Neural progenitor cell (in vitro differentiated cells): ENCODE measurements at regions not wholly inside any gene's neighbourhood (a gene's known extent, or its start where the extent isn't known, plus 50 kb on each side); places are given as distances from the start of the nearest gene placed in this dataset.
"Not testable (repeated sequence)": the region's sequence is repeated elsewhere in the genome, so short reads cannot be mapped to it uniquely, and the experiment has no call there.

Source experiments
- DNase-seq: peaks from one replicate; pipeline ENCODE4 v3.0.0-alpha.2; 2016; ENCODE audit warnings: low spot score
- H2AFZ ChIP-seq: fragments of 200-600 bp; sonication (generic); replicated peaks from 2 replicates; pipeline ENCODE4 v1.6.1; 2016; ENCODE audit warnings: antibody characterized with exemption
- H3F3A ChIP-seq: fragments of 200-600 bp; sonication (generic); 2 replicates; pipeline ENCODE4 v1.6.1; 2016; ENCODE audit warnings: antibody characterized with exemption, low read depth
- H3K27ac ChIP-seq: fragments of 200-600 bp; sonication (generic); 2 replicates; pipeline ENCODE4 v1.5.1; 2016; ENCODE audit warnings: mild to moderate bottlenecking
- H3K27me3 ChIP-seq: fragments of 200-600 bp; sonication (generic); 2 replicates; pipeline ENCODE4 v1.6.1; 2016; ENCODE audit warnings: mild to moderate bottlenecking, moderate library complexity
- H3K36me3 ChIP-seq: fragments of 200-600 bp; sonication (generic); 2 replicates; pipeline ENCODE4 v1.5.1; 2016
- H3K4me1 ChIP-seq: fragments of 200-600 bp; sonication (generic); 2 replicates; pipeline ENCODE4 v1.6.1; 2016; ENCODE audit warnings: mixed run types
- H3K4me2 ChIP-seq: fragments of 200-600 bp; sonication (generic); 2 replicates; pipeline ENCODE4 v1.6.1; 2016
- H3K4me3 ChIP-seq: fragments of 200-600 bp; sonication (generic); 2 replicates; pipeline ENCODE4 v1.5.1; 2016
- H3K79me2 ChIP-seq: fragments of 200-600 bp; sonication (generic); 2 replicates; pipeline ENCODE4 v1.6.1; 2016; ENCODE audit warnings: low read depth
- H3K9ac ChIP-seq: fragments of 200-600 bp; sonication (generic); 2 replicates; pipeline ENCODE4 v1.6.1; 2016
- H3K9me3 ChIP-seq: fragments of 200-600 bp; sonication (generic); 2 replicates; pipeline ENCODE4 v1.5.1; 2016; ENCODE audit warnings: low read depth
- H4K20me1 ChIP-seq: fragments of 200-600 bp; sonication (generic); 2 replicates; pipeline ENCODE4 v1.6.1; 2016; ENCODE audit warnings: low read depth
- H3K27ac Mint-ChIP-seq: 3 replicates; pipeline ENCODE4 v1.8.0; 2021; ENCODE audit warnings: mixed read lengths
- H3K27me3 Mint-ChIP-seq: 2 replicates; pipeline ENCODE4 v1.8.0; 2022; ENCODE audit warnings: low read depth, mild to moderate bottlenecking, inconsistent platforms, moderate library complexity, mixed read lengths; ENCODE audit not compliant: insufficient read depth
- H3K36me3 Mint-ChIP-seq: 3 replicates; pipeline ENCODE4 v1.8.0; 2021; ENCODE audit warnings: mixed read lengths
- H3K4me1 Mint-ChIP-seq: 3 replicates; pipeline ENCODE4 v1.8.0; 2021; ENCODE audit warnings: mixed read lengths
- H3K4me3 Mint-ChIP-seq: 3 replicates; pipeline ENCODE4 v1.8.0; 2021; ENCODE audit warnings: mild to moderate bottlenecking, moderate library complexity, mixed read lengths
- H3K9me3 Mint-ChIP-seq: 3 replicates; pipeline ENCODE4 v1.8.0; 2020; ENCODE audit warnings: mixed read lengths
- CTCF ChIP-seq: fragments of 200-600 bp; sonication (generic); IDR thresholded peaks from 2 replicates; pipeline ENCODE4 v1.5.1; 2017; ENCODE audit warnings: antibody characterized with exemption, mild to moderate bottlenecking
- EZH2 ChIP-seq: fragments of 200-600 bp; sonication (generic); IDR thresholded peaks from 2 replicates; pipeline ENCODE4 v1.6.1; 2017; ENCODE audit warnings: antibody characterized with exemption, mild to moderate bottlenecking, moderate library complexity
- EZH2phosphoT487 ChIP-seq: fragments of 200-600 bp; sonication (generic); IDR thresholded peaks from 2 replicates; pipeline ENCODE4 v1.6.1; 2017; ENCODE audit warnings: antibody characterized with exemption

GRCh38 chr7:29684787-29685650 lies 121.3 kb upstream of the WIPF3 start:
- H3K27ac ChIP-seq, result peak overlapping the region; percentile 71
- H4K20me1 ChIP-seq, result peaks cover 2% of the 10 kb centered on the region
- peak overlapping the region; percentile 18 for H3K9ac ChIP-seq
- Mint-ChIP-seq H3K9me3 (no peaks in the 10 kb centered on the region), H3K27ac (no peak overlapping the region), H3K4me3 (peak overlapping the region; percentile 90), H3K4me1 (peaks cover 15% of the 10 kb centered on the region), H3K27me3 (no peaks in the 10 kb centered on the region), H3K36me3 (no peaks in the 10 kb centered on the region)
- peak; percentile 92 for DNase-seq
- H2AFZ ChIP-seq, result peak overlapping the region; percentile 80
- H3F3A ChIP-seq, result peaks cover 17% of the 10 kb centered on the region
- TF ChIP-seq CTCF (no peak), EZH2 (no peak), EZH2phosphoT487 (no peak)
- H3K4me2 ChIP-seq, result peak overlapping the region; percentile 80
- no peaks in the 10 kb centered on the region for H3K9me3 ChIP-seq
- H3K4me3 ChIP-seq, result peak overlapping the region; percentile 79
- peaks cover 5% of the 10 kb centered on the region for H3K4me1 ChIP-seq
- H3K36me3 ChIP-seq, result no peaks in the 10 kb centered on the region
- peaks cover 30% of the 10 kb centered on the region for H3K79me2 ChIP-seq
- H3K27me3 ChIP-seq, result no peaks in the 10 kb centered on the region

DNA sequence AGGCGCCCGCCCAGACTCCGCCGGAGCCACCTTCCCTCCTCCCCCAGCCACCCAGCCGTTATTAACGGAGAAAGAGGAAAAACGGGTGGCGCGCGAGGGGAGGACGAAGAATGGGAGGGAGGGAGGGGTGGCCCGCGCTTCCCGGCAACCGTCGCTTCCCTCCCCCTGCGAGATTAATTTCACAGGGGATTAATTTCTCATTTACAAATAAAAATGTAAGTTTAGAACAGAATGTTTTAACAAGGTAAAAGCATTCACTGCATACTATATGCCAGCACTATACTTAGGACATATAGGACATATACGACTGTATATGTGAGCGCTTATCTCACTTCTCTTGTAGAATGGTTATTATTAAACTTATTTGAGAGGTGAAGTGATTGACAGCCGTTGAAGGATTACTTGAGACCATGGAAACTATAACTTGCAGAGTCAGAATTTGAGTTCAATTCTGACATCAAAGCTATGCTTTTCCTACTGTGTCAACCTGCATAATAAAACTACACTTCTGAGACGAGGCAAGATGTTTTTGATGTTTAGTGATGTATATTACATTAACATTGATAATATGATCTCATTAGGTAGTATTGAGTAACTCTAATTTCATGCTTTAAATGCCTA lies 120.5 kb upstream of the WIPF3 start:
- peaks cover 28% of the 10 kb centered on the region for H3K79me2 ChIP-seq
- H3K36me3 Mint-ChIP-seq, H3K4me1 ChIP-seq, H3K27me3 Mint-ChIP-seq, H3K9ac ChIP-seq, H3K9me3 Mint-ChIP-seq, H3K9me3 ChIP-seq, H3K27me3 ChIP-seq, DNase-seq, H3K27ac Mint-ChIP-seq, H3K36me3 ChIP-seq, H4K20me1 ChIP-seq: not testable (repeated sequence)
- peaks cover 17% of the 10 kb centered on the region for H3F3A ChIP-seq
- peak overlapping the region; percentile 71 for H3K27ac ChIP-seq
- Mint-ChIP-seq H3K4me3 (peak overlapping the region; percentile 64), H3K4me1 (peaks cover 13% of the 10 kb centered on the region)
- peak overlapping the region; percentile 79 for H3K4me3 ChIP-seq
- H2AFZ ChIP-seq, result peak overlapping the region; percentile 80
- peak overlapping the region; percentile 80 for H3K4me2 ChIP-seq

- not testable (repeated sequence) for H3K9ac ChIP-seq, H3K4me3 ChIP-seq, H3K27me3 Mint-ChIP-seq, H3K27ac ChIP-seq, H2AFZ ChIP-seq, H4K20me1 ChIP-seq, H3K79me2 ChIP-seq, H3F3A ChIP-seq, H3K9me3 ChIP-seq, H3K27me3 ChIP-seq, H3K36me3 Mint-ChIP-seq, H3K9me3 Mint-ChIP-seq, H3K36me3 ChIP-seq, H3K4me2 ChIP-seq, H3K4me1 Mint-ChIP-seq, H3K27ac Mint-ChIP-seq, H3K4me1 ChIP-seq, H3K4me3 Mint-ChIP-seq, DNase-seq
Observed at GRCh38 chr7:29690510-29690909, 115.8 kb upstream of the WIPF3 start.

DNA sequence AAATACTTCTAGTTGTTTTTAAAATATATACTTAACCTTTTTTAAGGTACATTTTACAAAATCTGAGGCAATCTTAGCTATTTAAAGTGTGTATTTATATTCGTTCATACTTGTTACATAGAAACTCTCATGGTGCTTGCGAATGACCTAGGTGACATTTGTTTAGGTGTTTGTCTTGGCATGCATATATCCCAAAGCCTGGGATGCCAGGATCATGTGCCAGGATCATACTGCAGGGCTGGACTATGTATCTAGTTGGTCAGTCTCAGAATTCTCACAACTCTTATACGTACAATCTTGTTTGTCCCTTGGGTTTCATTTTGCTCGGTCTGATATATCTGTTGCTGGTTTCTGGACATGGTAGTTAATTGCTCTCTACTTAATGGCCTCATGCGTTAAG lies 109.9 kb upstream of the WIPF3 start:
- not testable (repeated sequence) for H3K27me3 Mint-ChIP-seq, H3F3A ChIP-seq, H3K4me3 ChIP-seq, H3K27ac Mint-ChIP-seq, H3K36me3 Mint-ChIP-seq, H3K4me2 ChIP-seq, H3K4me3 Mint-ChIP-seq, H3K27ac ChIP-seq, DNase-seq, H3K79me2 ChIP-seq, H3K4me1 Mint-ChIP-seq, H3K9ac ChIP-seq, H2AFZ ChIP-seq, H3K9me3 Mint-ChIP-seq, H3K4me1 ChIP-seq, H3K9me3 ChIP-seq, H3K36me3 ChIP-seq, H4K20me1 ChIP-seq, H3K27me3 ChIP-seq

DNA sequence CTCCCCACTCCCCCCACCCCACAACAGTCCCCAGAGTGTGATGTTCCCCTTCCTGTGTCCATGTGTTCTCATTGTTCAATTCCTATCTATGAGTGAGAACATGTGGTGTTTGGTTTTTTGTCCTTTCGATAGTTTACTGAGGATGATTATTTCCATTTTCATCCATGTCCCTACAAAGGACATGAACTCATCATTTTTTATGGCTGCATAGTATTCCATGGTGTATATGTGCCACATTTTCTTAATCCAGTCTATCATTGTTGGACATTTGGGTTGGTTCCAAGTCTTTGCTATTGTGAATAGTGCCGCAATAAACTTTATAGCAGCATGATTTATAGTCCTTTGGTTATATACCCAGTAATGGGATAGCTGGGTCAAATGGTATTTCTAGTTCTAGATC lies 106.6 kb upstream of the WIPF3 start:
- not testable (repeated sequence) for H2AFZ ChIP-seq, H3K27me3 ChIP-seq, H3F3A ChIP-seq, H3K9me3 ChIP-seq, H3K4me3 Mint-ChIP-seq, H3K9ac ChIP-seq, H3K36me3 Mint-ChIP-seq, H3K9me3 Mint-ChIP-seq, H3K4me2 ChIP-seq, H3K79me2 ChIP-seq, H3K36me3 ChIP-seq, DNase-seq, H3K27ac ChIP-seq, H3K4me1 Mint-ChIP-seq, H3K27ac Mint-ChIP-seq, H3K4me1 ChIP-seq, H3K4me3 ChIP-seq, H4K20me1 ChIP-seq, H3K27me3 Mint-ChIP-seq

- H3K9me3 Mint-ChIP-seq, H3K4me1 Mint-ChIP-seq, H3K27me3 ChIP-seq, H3K36me3 ChIP-seq, H3K4me2 ChIP-seq, H2AFZ ChIP-seq, H3F3A ChIP-seq, DNase-seq, H3K79me2 ChIP-seq, H4K20me1 ChIP-seq, H3K27ac ChIP-seq, H3K4me1 ChIP-seq, H3K4me3 Mint-ChIP-seq, H3K27me3 Mint-ChIP-seq, H3K9ac ChIP-seq, H3K9me3 ChIP-seq, H3K27ac Mint-ChIP-seq, H3K36me3 Mint-ChIP-seq, H3K4me3 ChIP-seq: not testable (repeated sequence)
Observed at GRCh38 chr7:29701540-29701939, 104.8 kb upstream of the WIPF3 start.

DNA sequence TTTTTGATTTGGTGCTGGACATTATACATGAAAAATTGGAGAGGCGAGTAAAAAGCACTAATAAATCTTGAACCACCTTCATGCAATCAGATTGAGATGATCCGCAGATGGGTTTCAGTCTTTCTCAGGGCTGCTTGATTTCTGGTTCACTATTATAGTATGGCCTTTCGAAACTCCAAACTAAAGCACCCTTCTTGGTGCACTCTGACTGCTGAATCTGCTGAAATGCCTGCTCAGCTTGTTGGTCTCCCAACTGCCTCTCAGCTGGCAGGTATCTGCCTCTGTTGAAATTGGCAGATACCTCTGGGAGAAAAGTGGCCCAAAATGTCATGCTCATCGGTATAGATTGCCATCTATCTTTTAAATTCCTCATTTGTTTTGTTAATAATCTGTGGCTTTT lies 102.5 kb upstream of the WIPF3 start:
- not testable (repeated sequence) for H3K4me3 Mint-ChIP-seq, H3K4me1 ChIP-seq, H3K27me3 Mint-ChIP-seq, H2AFZ ChIP-seq, H3F3A ChIP-seq, H3K9ac ChIP-seq, H3K4me1 Mint-ChIP-seq, DNase-seq, H3K4me2 ChIP-seq, H3K79me2 ChIP-seq, H3K4me3 ChIP-seq, H3K9me3 Mint-ChIP-seq, H3K9me3 ChIP-seq, H3K36me3 ChIP-seq, H3K27me3 ChIP-seq, H3K27ac ChIP-seq, H4K20me1 ChIP-seq, H3K27ac Mint-ChIP-seq, H3K36me3 Mint-ChIP-seq
